GM18507 (cell line): ENCODE measurements at regions not wholly inside any gene's neighbourhood (a gene's known extent, or its start where the extent isn't known, plus 50 kb on each side); places are given as distances from the start of the nearest gene placed in this dataset.

Experiments used
- DNase-seq: peaks from one replicate; pipeline ENCODE4 v3.0.0; 2011; ENCODE audit warnings: low read depth; ENCODE audit not compliant: insufficient read length; ENCODE audit errors: extremely low spot score
- FAIRE-seq: peaks from 2 replicates; lab custom pipeline; 2011; peaks lifted over from hg19 to GRCh38; lab: Jason Lieb, UNC

DNA sequence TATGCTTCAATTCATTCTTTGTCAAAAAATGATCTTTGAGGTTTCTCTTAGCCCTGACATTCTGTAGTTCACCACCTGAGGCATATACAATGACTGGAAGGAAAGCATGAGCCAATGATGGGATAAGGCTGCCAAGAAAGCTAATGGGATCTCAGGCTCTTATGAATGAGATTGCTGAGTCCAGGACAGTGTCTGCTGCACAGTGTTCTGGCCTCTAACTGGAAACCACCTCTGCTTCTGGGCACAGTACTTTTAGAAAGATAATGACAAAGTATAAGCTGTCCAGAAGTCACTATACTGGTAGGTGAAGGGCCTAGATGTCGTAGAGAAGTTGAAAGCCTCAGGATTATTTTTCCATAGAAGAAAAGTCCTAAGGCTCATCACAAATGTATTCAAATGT lies 69.1 kb upstream of the PAPPA start:
- DNase-seq (no peak), FAIRE-seq (no peak)

DNA sequence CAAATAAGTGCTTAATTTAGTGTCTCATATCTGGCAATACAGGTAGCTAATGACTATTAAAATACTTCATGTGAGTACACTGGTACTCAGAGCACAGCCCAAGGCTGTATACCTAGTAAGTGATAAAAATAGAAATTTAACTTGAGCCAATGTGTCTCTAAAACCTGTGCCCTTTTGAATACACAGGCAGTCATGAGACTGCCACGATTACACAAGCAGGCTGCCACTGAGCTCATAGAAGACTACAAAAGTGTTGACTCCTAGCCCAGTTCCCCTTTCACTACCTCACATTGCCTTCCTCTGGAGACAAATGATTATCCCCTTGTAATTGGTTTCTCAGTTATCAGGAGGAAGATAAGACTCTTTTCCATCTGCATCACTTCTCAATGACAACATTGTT lies 66.3 kb upstream of the PAPPA start:
- FAIRE-seq, result no peak
- DNase-seq, result no peak

DNA sequence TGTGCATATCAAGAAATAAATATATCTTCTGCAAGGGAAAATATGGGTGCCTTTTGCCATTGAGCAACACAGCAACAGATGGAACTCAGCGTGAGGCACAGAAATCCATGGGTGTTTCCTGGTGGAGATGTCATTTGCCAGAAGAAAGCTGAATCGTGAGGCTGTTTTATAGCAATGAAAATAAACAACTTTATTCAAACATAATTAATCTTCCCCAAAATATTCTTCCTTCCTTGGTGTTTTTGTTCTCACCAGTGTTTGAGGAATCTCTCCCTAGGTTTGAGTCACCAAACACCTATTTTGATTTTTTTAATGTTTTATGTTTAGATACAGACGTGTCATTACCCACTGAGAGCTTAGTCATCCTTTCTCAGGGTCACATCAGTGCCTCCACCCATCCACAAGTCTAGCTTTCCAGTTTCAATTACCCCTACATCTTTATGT lies 65.8 kb upstream of the PAPPA start:
- FAIRE-seq, result no peak
- no peak for DNase-seq

DNA sequence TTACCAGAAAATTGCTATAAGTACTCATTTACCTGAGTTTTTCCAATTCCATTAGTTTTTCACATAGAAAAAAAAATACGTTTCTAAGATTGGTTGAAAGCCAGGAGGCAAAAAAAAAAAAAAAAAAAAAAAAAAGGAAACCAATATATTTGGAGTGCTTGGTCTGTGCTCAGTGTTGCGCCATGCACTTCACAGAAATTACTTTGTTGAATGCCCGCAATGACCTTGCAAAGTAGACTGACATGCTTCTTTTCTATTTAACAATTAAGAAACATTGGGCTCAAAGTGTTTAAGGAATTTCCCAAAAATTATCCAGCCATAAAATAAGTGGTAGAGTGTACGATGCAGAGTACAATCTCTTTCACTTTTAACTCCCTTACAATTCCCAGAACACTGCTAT lies 65.2 kb upstream of the PAPPA start:
- DNase-seq, result no peak
- FAIRE-seq, result no peak

DNA sequence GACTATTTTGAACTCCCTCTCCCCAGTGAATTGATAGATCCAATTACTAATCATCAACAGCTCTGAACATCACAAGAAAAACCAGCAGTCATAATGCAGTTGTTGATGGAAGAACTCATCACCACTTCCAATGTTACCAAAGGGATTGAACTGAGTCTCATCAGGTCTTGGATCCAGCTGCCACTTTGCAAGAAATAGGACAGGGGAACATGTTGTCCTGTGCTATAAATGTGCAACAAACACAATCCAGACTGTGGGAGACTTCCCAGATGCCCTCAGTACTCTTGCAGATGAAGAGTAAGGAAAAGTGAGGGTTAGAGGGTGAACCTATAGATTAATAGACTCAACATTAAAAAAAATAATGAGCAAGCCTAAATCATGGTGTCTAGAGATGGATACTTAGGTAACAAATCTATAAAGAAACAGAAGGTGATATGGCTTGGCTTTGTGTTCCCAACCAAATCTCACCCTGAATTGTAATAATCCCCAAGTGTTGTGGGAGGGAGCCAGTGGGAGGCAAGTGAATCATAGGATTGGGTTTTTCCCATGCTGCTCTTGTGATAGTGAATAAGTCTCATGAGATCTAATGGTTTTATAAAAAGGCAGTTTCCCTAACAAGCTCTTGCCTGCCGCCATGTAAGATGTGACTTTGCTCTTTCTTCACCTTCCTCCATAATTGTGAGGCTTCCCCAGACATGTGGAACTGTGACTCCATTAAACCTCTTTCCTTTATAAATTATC lies 63.4 kb upstream of the PAPPA start:
- DNase-seq (no peak), FAIRE-seq (no peak)

DNA sequence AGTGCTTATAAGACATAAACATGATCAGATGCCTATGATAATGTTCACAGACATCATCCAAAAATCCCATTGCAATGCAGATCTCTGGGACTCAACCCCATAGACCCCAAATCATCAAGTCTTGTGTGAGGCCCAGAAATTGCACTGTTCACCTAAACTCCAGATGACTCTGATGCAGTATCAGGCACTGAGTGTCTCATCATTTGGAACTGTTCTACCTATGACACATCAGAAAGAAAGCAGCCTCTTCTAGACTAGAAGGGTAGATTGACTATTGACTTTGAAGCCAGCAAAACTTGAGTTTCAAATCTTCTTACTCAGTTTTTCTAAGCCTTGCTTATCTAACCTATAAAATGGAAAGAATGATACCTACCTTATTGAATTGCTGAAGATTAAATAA lies 58.7 kb upstream of the PAPPA start:
- no peak for DNase-seq
- FAIRE-seq, result no peak

DNA sequence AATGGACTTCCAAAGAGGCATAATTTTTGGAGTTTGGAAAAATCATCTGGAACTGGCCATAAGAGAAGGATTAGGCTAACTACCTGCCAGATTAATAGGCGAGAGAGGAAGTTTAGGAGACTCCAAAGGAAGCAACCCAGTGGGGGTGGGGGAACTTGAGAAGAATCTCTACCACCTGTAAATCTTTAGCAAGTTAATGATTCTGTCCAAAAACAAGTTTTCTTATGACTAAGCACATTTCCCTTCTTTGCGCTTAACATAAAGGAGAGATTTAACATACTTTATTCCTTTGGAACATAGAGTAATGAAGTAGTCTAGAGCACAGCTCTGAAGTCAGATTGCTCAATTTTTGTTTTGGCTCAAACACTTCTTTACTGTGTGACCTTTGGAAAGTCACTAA lies 58.2 kb upstream of the PAPPA start:
- FAIRE-seq, result no peak
- DNase-seq, result no peak

DNA sequence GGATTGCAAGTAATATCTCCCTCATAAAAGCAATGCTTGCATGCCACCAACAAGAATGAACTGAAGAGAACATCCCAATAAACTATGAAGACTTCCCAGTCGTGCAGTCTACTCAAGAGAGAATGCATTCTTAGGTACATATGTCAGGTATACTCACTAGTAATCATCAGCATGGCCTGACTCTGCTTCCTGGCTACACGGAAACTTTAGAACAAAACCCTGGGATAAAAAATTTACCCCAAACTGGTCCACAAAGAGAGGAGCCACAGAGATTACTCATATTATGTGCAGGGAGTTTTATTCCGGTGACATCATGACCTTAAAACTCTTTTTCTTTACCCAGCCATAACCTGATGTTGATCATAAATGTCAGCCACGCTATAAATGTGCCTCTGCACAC lies 57.5 kb upstream of the PAPPA start:
- FAIRE-seq (no peak), DNase-seq (no peak)

DNA sequence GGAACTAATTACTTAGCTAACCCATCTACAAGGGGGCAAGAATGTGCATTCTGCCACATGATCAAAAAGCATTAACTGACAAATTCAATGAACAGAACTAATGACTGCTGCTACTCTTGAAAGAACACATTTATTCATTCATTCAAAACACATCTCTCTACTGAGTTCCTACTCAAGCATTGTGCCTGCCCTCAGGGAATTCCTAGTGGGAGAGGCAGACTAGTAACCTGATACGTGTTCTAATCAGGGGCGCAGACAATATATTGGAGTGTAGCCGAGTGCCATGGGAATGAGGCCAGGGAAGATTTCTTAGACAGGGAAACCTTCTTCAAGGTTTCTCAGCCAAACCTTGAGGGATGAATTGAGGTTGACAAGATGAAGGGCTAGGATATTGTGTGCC lies 56.7 kb upstream of the PAPPA start:
- FAIRE-seq (no peak), DNase-seq (no peak)

DNA sequence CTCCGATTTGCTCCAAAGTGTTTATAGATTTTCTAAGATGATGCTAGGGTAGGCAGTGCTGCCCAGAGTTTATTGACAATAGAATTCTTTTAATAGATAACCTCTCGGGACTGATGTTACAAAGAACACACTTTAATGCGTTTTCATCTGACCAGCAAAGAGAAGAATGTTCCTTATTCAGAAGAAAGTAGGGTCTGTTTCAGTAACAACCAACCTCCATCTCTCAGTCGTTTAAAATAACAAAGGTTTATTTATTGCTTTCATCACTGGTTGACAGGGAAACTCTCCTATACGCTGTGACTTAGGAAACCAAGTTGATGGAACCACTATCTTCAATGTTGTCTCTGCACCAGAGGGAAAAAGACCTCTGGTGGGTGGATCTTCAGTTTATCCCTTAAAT lies 55.1 kb upstream of the PAPPA start:
- DNase-seq (no peak), FAIRE-seq (no peak)

DNA sequence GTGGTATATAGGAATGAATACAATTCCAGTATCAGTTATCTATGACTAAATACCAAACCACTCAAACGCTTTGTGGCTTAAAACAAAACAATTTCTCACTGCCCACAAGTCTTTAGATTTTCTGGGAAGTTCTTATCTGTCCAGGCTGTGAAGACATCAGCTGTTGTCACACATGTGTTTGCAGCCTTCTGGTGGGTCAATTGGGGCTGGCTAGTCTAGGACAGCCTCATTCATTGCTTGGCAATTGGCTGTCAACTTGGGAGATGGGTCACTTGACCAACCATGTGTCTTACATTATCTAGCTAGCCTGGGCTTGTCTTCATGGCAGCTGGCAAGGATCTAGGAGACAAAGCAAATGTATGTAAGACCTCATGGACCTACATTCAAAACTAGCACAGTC lies 53.8 kb upstream of the PAPPA start:
- DNase-seq, result no peak

DNA sequence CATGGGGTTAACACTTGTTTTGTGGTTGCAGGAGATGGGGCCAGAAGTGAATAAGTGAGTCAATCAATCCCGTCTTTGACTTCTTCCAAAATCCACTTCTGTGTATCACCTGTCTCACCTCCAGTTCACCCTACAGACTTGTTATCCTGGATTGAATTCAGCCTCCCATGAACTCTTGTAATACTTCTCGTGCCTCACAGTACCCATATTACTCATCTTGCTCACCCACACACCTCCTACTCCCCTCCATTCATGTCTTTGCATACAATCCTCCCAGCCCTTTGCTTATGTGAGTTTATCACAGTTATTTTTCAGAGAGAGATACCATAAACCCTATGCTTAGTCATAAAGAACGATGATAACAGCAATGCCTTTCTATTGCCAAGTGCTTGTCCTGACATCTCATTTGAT lies 52.9 kb upstream of the PAPPA start:
- DNase-seq, result no peak
- FAIRE-seq, result no peak

More for the DNA sequence above, 53.8 kb upstream of the PAPPA start:
- FAIRE-seq, result no peak

DNA sequence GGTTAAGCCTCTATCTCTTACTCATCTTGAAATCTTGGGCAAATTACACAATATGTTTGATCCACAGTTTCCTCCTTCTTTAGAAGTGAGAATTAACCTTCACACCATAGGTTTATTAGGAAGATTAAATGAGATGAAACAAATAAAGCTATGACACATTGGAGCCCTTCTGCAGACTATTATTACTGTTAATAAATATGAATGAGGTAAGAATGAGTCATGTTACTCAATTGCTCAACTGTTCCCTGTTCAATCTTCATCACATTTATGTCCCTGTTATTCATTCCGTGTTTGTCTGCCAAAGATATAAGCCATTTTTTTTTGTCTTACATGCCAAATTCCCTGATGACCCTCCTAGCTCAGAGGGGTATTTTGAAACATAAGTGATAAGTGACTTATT lies 52.1 kb upstream of the PAPPA start:
- DNase-seq (no peak), FAIRE-seq (no peak)

DNA sequence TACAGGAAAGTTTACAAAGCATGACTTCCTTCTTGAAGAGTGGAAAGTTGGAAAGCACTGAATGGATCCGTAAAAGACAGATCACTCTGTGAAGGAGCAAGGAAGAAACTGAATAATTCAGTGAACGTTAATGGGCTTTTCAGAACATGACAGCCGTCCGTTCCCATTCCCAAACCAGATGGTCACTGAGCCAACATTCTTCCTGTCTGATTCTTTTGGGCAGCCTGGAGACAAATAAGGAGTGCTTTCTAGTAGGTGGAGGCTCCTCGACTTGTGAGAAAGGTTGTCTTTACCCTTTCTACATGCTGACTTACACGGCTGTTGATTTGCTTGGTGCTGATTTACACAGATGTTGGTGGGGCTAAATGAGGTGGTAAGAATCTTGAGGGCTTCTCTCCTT lies 51.0 kb upstream of the PAPPA start:
- DNase-seq (no peak), FAIRE-seq (no peak)
